ENCODE measurements at regions not wholly inside any gene's neighbourhood (a gene's known extent, or its start where the extent isn't known, plus 50 kb on each side); places are given as distances from the start of the nearest gene placed in this dataset.

GRCh38 chr6:24043848-24044247 is 82.2 kb upstream of the NRSN1 start:
- Histone ChIP-seq H3K36me3 (ENCODE audit: control insufficient read depth, insufficient read depth, low read length) (no peaks in the 10 kb centered on the region), H3K4me2 (ENCODE audit: extremely low read depth, insufficient read depth, low read length) (no peak overlapping the region), H3K79me2 (ENCODE audit: control insufficient read depth, insufficient read depth, low read length) (no peaks in the 10 kb centered on the region), H3K27me3 (ENCODE audit: control insufficient read depth, insufficient read depth, low read length) (no peaks in the 10 kb centered on the region), H4K20me1 (ENCODE audit: control insufficient read depth, extremely low read depth, insufficient read depth, low read length) (no peaks in the 10 kb centered on the region), H3K4me3 (replicated peaks in 1 of 4; ENCODE audit: control extremely low read depth in 1 of 4, insufficient read depth in 1 of 4, low read depth in 3 of 4, low read length in 4 of 4) (no peak overlapping the region), H2AFZ (ENCODE audit: low read length) (no peak overlapping the region), H3K9me3 (ENCODE audit: control insufficient read depth, insufficient read depth, low read depth, low read length) (no peaks in the 10 kb centered on the region), H3K9ac (ENCODE audit: insufficient read depth, low read length) (no peak overlapping the region), H3K27ac (ENCODE audit: insufficient read depth, low read length) (no peak overlapping the region), H3K4me1 (ENCODE audit: control insufficient read depth, extremely low read depth, insufficient read depth, low read length) (no peaks in the 10 kb centered on the region)
- DNase-seq (ENCODE audit: low read depth in 2 of 2) = no peak
- TF ChIP-seq EZH2 (IDR thresholded peaks at IDR 0.05; ENCODE audit: low read length, missing control alignments) (no peak), CTCF (conservative IDR thresholded peaks at IDR 0.05 in 1 of 2, IDR thresholded peaks at IDR 0.05 in 1 of 2; ENCODE audit: low read depth in 1 of 2, low read length in 2 of 2) (no peak)

- DNase-seq (ENCODE audit: low read depth in 2 of 2) = no peak
- Histone ChIP-seq H4K20me1 (ENCODE audit: control insufficient read depth, extremely low read depth, insufficient read depth, low read length) (no peaks in the 10 kb centered on the region), H3K4me3 (replicated peaks in 1 of 4; ENCODE audit: control extremely low read depth in 1 of 4, insufficient read depth in 1 of 4, low read depth in 3 of 4, low read length in 4 of 4) (no peak overlapping the region), H2AFZ (ENCODE audit: low read length) (no peak overlapping the region), H3K9ac (ENCODE audit: insufficient read depth, low read length) (no peak overlapping the region), H3K79me2 (ENCODE audit: control insufficient read depth, insufficient read depth, low read length) (no peaks in the 10 kb centered on the region), H3K36me3 (ENCODE audit: control insufficient read depth, insufficient read depth, low read length) (no peaks in the 10 kb centered on the region), H3K27me3 (ENCODE audit: control insufficient read depth, insufficient read depth, low read length) (no peaks in the 10 kb centered on the region), H3K27ac (ENCODE audit: insufficient read depth, low read length) (no peak overlapping the region), H3K4me2 (ENCODE audit: extremely low read depth, insufficient read depth, low read length) (no peak overlapping the region), H3K4me1 (ENCODE audit: control insufficient read depth, extremely low read depth, insufficient read depth, low read length) (no peaks in the 10 kb centered on the region), H3K9me3 (ENCODE audit: control insufficient read depth, insufficient read depth, low read depth, low read length) (no peaks in the 10 kb centered on the region)
- TF ChIP-seq CTCF (conservative IDR thresholded peaks at IDR 0.05 in 1 of 2, IDR thresholded peaks at IDR 0.05 in 1 of 2; ENCODE audit: low read depth in 1 of 2, low read length in 2 of 2) (no peak), EZH2 (IDR thresholded peaks at IDR 0.05; ENCODE audit: low read length, missing control alignments) (no peak)
These were observed 73.9 kb upstream of the NRSN1 start for GRCh38 chr6:24051942-24052589.

- Histone ChIP-seq H3K4me1 (ENCODE audit: control insufficient read depth, extremely low read depth, insufficient read depth, low read length) (no peaks in the 10 kb centered on the region), H3K79me2 (ENCODE audit: control insufficient read depth, insufficient read depth, low read length) (no peaks in the 10 kb centered on the region), H3K9me3 (ENCODE audit: control insufficient read depth, insufficient read depth, low read depth, low read length) (no peaks in the 10 kb centered on the region), H3K4me2 (ENCODE audit: extremely low read depth, insufficient read depth, low read length) (no peak overlapping the region), H4K20me1 (ENCODE audit: control insufficient read depth, extremely low read depth, insufficient read depth, low read length) (no peaks in the 10 kb centered on the region), H3K27ac (ENCODE audit: insufficient read depth, low read length) (no peak overlapping the region), H3K9ac (ENCODE audit: insufficient read depth, low read length) (no peak overlapping the region), H2AFZ (ENCODE audit: low read length) (no peak overlapping the region), H3K27me3 (ENCODE audit: control insufficient read depth, insufficient read depth, low read length) (no peaks in the 10 kb centered on the region), H3K4me3 (replicated peaks in 1 of 4; ENCODE audit: control extremely low read depth in 1 of 4, insufficient read depth in 1 of 4, low read depth in 3 of 4, low read length in 4 of 4) (no peak overlapping the region), H3K36me3 (ENCODE audit: control insufficient read depth, insufficient read depth, low read length) (no peaks in the 10 kb centered on the region)
- no peak for TF ChIP-seq CTCF (conservative IDR thresholded peaks at IDR 0.05 in 1 of 2, IDR thresholded peaks at IDR 0.05 in 1 of 2; ENCODE audit: low read depth in 1 of 2, low read length in 2 of 2)
- TF ChIP-seq EZH2 (IDR thresholded peaks at IDR 0.05; ENCODE audit: low read length, missing control alignments) = no peak
- peak in 1 of 2 donors; percentile 2 for DNase-seq (ENCODE audit: low read depth in 2 of 2)
These were observed 73.4 kb upstream of the NRSN1 start for GRCh38 chr6:24052590-24052961.
